Liver (tissue), 8 donors: ENCODE measurements at regions not wholly inside any gene's neighbourhood (a gene's known extent, or its start where the extent isn't known, plus 50 kb on each side); places are given as distances from the start of the nearest gene placed in this dataset.

Experiments used
- DNase-seq: peaks from one replicate; pipeline ENCODE4 v3.0.0-alpha.2; 2017; ENCODE audit warnings: low spot score
- H3K27ac ChIP-seq, 2 donors: one replicate each; pipeline ENCODE4 v1.7.0; 2013; ENCODE audit warnings: inconsistent platforms in 2 of 2, low read length in 2 of 2, control low read depth in 1 of 2, low read depth in 1 of 2, mild to moderate bottlenecking in 1 of 2
- H3K27me3 ChIP-seq, 4 donors: one replicate each; pipeline versions ENCODE4 v1.6.1 to v1.7.0; 2013; ENCODE audit warnings: low read length in 3 of 4, inconsistent platforms in 1 of 4, mild to moderate bottlenecking in 1 of 4, moderate library complexity in 1 of 4; ENCODE audit not compliant: control insufficient read depth in 4 of 4, insufficient read depth in 4 of 4
- H3K36me3 ChIP-seq, 4 donors: one replicate each; pipeline versions ENCODE4 v1.6.1 to v1.7.0; 2013; ENCODE audit warnings: low read length in 3 of 4, mild to moderate bottlenecking in 3 of 4, low read depth in 1 of 4, moderate library complexity in 1 of 4; ENCODE audit not compliant: control insufficient read depth in 4 of 4, insufficient read depth in 3 of 4
- H3K4me1 ChIP-seq, 4 donors: one replicate each; pipeline versions ENCODE4 v1.6.1 to v1.7.0; 2013; ENCODE audit warnings: low read length in 3 of 4, mild to moderate bottlenecking in 3 of 4, moderate library complexity in 1 of 4; ENCODE audit not compliant: control insufficient read depth in 4 of 4, insufficient read depth in 4 of 4
- H3K4me3 ChIP-seq, 3 donors: one replicate each; pipeline versions ENCODE4 v1.6.1 to v1.7.0; 2013; ENCODE audit warnings: low read length in 3 of 3, control low read depth in 1 of 3, low read depth in 1 of 3, mild to moderate bottlenecking in 1 of 3
- H3K9ac ChIP-seq, 2 donors: one replicate each; pipeline ENCODE4 v1.7.0; 2013; ENCODE audit warnings: low read length in 2 of 2, mild to moderate bottlenecking in 2 of 2, moderate library complexity in 2 of 2, control low read depth in 1 of 2, low read depth in 1 of 2
- H3K9me3 ChIP-seq, 4 donors: one replicate each; pipeline versions ENCODE4 v1.6.1 to v1.7.0; 2013; ENCODE audit warnings: low read length in 3 of 4; ENCODE audit not compliant: control insufficient read depth in 4 of 4
- ATF3 ChIP-seq: IDR thresholded peaks from 2 replicates; pipeline ENCODE4 v1.6.1; 2016; ENCODE audit warnings: antibody characterized with exemption
- CTCF ChIP-seq: fragments of 150-350 bp; IDR thresholded peaks from 2 replicates; pipeline ENCODE4 v1.5.1; 2017; ENCODE audit warnings: improper control_type of control experiment, low read depth, low read length; ENCODE audit not compliant: missing input control
- EGR1 ChIP-seq, 2 donors: IDR thresholded peaks; 2 replicates each; pipeline ENCODE4 v1.6.1; 2016 to 2018; ENCODE audit warnings: antibody characterized with exemption in 2 of 2, low read depth in 2 of 2
- FOXA1 ChIP-seq: IDR thresholded peaks from 2 replicates; pipeline ENCODE4 v1.6.1; 2016; ENCODE audit warnings: antibody characterized with exemption
- FOXA2 ChIP-seq: IDR thresholded peaks from 2 replicates; pipeline ENCODE4 v1.6.1; 2016; ENCODE audit warnings: antibody characterized with exemption
- GABPA ChIP-seq, 2 donors: IDR thresholded peaks in 1 of 2; conservative IDR thresholded peaks in 1 of 2; 2 replicates each; pipeline ENCODE4 v1.6.1; 2016; ENCODE audit warnings: antibody characterized with exemption in 2 of 2, mild to moderate bottlenecking in 1 of 2, moderate library complexity in 1 of 2
- HNF4A ChIP-seq, 2 donors: conservative IDR thresholded peaks; 2 replicates each; pipeline ENCODE4 v1.6.1; 2016; ENCODE audit warnings: antibody characterized with exemption in 2 of 2, mild to moderate bottlenecking in 2 of 2
- HNF4G ChIP-seq: IDR thresholded peaks from 2 replicates; pipeline ENCODE4 v1.6.1; 2016; ENCODE audit warnings: antibody characterized with exemption
- JUND ChIP-seq, 2 donors: IDR thresholded peaks; 2 replicates each; pipeline ENCODE4 v1.6.1; 2016; ENCODE audit warnings: antibody characterized with exemption in 2 of 2
- MAX ChIP-seq: IDR thresholded peaks from 2 replicates; pipeline ENCODE4 v1.6.1; 2016; ENCODE audit warnings: antibody characterized with exemption
- NR2F2 ChIP-seq: IDR thresholded peaks from 2 replicates; pipeline ENCODE4 v1.6.1; 2016; ENCODE audit warnings: antibody characterized with exemption
- RAD21 ChIP-seq, 2 donors: IDR thresholded peaks; 2 replicates each; pipeline ENCODE4 v1.6.1; 2016; ENCODE audit warnings: antibody characterized with exemption in 2 of 2, mild to moderate bottlenecking in 2 of 2
- REST ChIP-seq: IDR thresholded peaks from 2 replicates; pipeline ENCODE4 v1.6.1; 2016; ENCODE audit warnings: antibody characterized with exemption, mild to moderate bottlenecking
- RXRA ChIP-seq, 2 donors: IDR thresholded peaks; 2 replicates each; pipeline ENCODE4 v1.6.1; 2017 to 2018; ENCODE audit warnings: antibody characterized with exemption in 2 of 2, mild to moderate bottlenecking in 1 of 2
- SP1 ChIP-seq: IDR thresholded peaks from 2 replicates; pipeline ENCODE4 v1.6.1; 2018; ENCODE audit warnings: antibody characterized with exemption, mild to moderate bottlenecking
- TAF1 ChIP-seq: conservative IDR thresholded peaks from 2 replicates; pipeline ENCODE4 v1.6.1; 2016; ENCODE audit warnings: antibody characterized with exemption, mild to moderate bottlenecking
- YY1 ChIP-seq: IDR thresholded peaks from 2 replicates; pipeline ENCODE4 v1.6.1; 2016; ENCODE audit warnings: antibody characterized with exemption, mild to moderate bottlenecking
- ZBTB33 ChIP-seq: IDR thresholded peaks from 2 replicates; pipeline ENCODE4 v1.6.1; 2016; ENCODE audit warnings: antibody characterized with exemption
- WGBS: extraction: QIAGEN DNeasy Blood & Tissue Kit; methylation state at CpG from one replicate; pipeline ENCODE4 v1.1.7; 2013; 5-methylcytosine and 5-hydroxymethylcytosine counted together
- donor health status: healthy.
- donor health status: healthy.
- donor health status: healthy.
- donor health status: healthy.
- donor health status: healthy.

GRCh38 chr2:19775315-19775714 lies 126.5 kb downstream of the TTC32 start (continued):
- TF ChIP-seq REST (no peak), HNF4G (no peak), GABPA (IDR thresholded peaks at IDR 0.05 in 1 of 2, conservative IDR thresholded peaks at IDR 0.05 in 1 of 2) (no peak), NR2F2 (no peak), EGR1 (IDR thresholded peaks at IDR 0.05; ENCODE audit: low read depth in 2 of 2) (no peak), TAF1 (no peak), YY1 (no peak)

- Histone ChIP-seq H3K27ac (no peak overlapping the region), H3K4me3 (no peak overlapping the region), H3K4me1 (no peaks in the 10 kb centered on the region), H3K27me3 (no peaks in the 10 kb centered on the region), H3K36me3 (no peaks in the 10 kb centered on the region), H3K9ac (no peak overlapping the region), H3K9me3 (no peaks in the 10 kb centered on the region)
- TF ChIP-seq EGR1 (IDR thresholded peaks at IDR 0.05; ENCODE audit: low read depth in 2 of 2): no peak
- no peak for TF ChIP-seq GABPA (IDR thresholded peaks at IDR 0.05 in 1 of 2, conservative IDR thresholded peaks at IDR 0.05 in 1 of 2)
- TF ChIP-seq HNF4G: no peak
- no peak for TF ChIP-seq CTCF
- TF ChIP-seq YY1: no peak
- TF ChIP-seq RAD21 (IDR thresholded peaks at IDR 0.05): no peak
- no peak for TF ChIP-seq ZBTB33
- TF ChIP-seq REST: no peak
- TF ChIP-seq FOXA2: no peak
- no peak for TF ChIP-seq JUND (IDR thresholded peaks at IDR 0.05)
- no peak for TF ChIP-seq NR2F2
- no peak for TF ChIP-seq TAF1
- no peak for TF ChIP-seq MAX
- no peak for TF ChIP-seq ATF3
- TF ChIP-seq RXRA (IDR thresholded peaks at IDR 0.05): no peak
- TF ChIP-seq HNF4A (conservative IDR thresholded peaks at IDR 0.05): no peak
- TF ChIP-seq SP1: no peak
- TF ChIP-seq FOXA1: no peak
- DNase-seq: no peak
- 90% methylated on average over 3 of the region's 3 CpGs for WGBS
These were observed 127.0 kb downstream of the TTC32 start for GRCh38 chr2:19774805-19775176.
